GM12891 (cell line): ENCODE measurements at regions not wholly inside any gene's neighbourhood (a gene's known extent, or its start where the extent isn't known, plus 50 kb on each side); places are given as distances from the start of the nearest gene placed in this dataset.

Experiments used
- POLR2A ChIP-seq: IDR thresholded peaks from 2 replicates; pipeline ENCODE4 v1.6.1; 2011; ENCODE audit warnings: low read depth, low read length, control low read depth
- TAF1 ChIP-seq: IDR thresholded peaks from 2 replicates; pipeline ENCODE4 v1.6.1; 2011; ENCODE audit warnings: low read depth, low read length, control low read depth

GRCh38 chr12:73531752-73532151 is 1005.9 kb upstream of the ATXN7L3B start:
- no peak for TF ChIP-seq TAF1
- no peak for TF ChIP-seq POLR2A
